Keratinocyte (primary cell): ENCODE measurements at regions not wholly inside any gene's neighbourhood (a gene's known extent, or its start where the extent isn't known, plus 50 kb on each side); places are given as distances from the start of the nearest gene placed in this dataset.

Source experiments
- DNase-seq: peaks from one replicate; pipeline ENCODE4 v3.0.0-alpha.2; 2011; ENCODE audit warnings: low read depth, missing footprints, low spot score
- FAIRE-seq: peaks from 2 replicates; lab custom pipeline; 2011; peaks lifted over from hg19 to GRCh38; lab: Jason Lieb, UNC
- H2AFZ ChIP-seq: 2 replicates; pipeline ENCODE4 v1.6.0; 2012; ENCODE audit warnings: low read length, control low read depth, inconsistent platforms; ENCODE audit not compliant: control insufficient read depth
- H3K27ac ChIP-seq: 2 replicates; pipeline ENCODE4 v1.5.1; 2011; ENCODE audit warnings: low read length; ENCODE audit not compliant: control insufficient read depth, insufficient read depth
- H3K27me3 ChIP-seq: 3 replicates; pipeline ENCODE4 v1.6.0; 2011; ENCODE audit warnings: low read length; ENCODE audit not compliant: control insufficient read depth, insufficient read depth; ENCODE audit errors: extremely low read depth
- H3K36me3 ChIP-seq, 2 experiments: 2 replicates in 1 of 2; 3 replicates in 1 of 2; pipeline ENCODE4 v1.5.1; 2011; ENCODE audit warnings: low read length in 2 of 2, mild to moderate bottlenecking in 1 of 2; ENCODE audit not compliant: control insufficient read depth in 2 of 2, insufficient read depth in 2 of 2; ENCODE audit errors: extremely low read depth in 1 of 2
- H3K4me1 ChIP-seq: 3 replicates; pipeline ENCODE4 v1.5.1; 2011; ENCODE audit warnings: low read length; ENCODE audit not compliant: control insufficient read depth, insufficient read depth; ENCODE audit errors: extremely low read depth
- H3K4me2 ChIP-seq: 3 replicates; pipeline ENCODE4 v1.6.0; 2011; ENCODE audit warnings: low read depth, low read length; ENCODE audit not compliant: control insufficient read depth, insufficient read depth; ENCODE audit errors: extremely low read depth
- H3K4me3 ChIP-seq, 3 experiments: fragments of 200-600 bp in 1 of 3; sonication (generic) in 1 of 3; 2 replicates in 2 of 3; 3 replicates in 1 of 3; pipeline ENCODE4 v1.5.1; 2011 to 2016; ENCODE audit warnings: low read length in 3 of 3, mild to moderate bottlenecking in 3 of 3, control low read depth in 2 of 3, inconsistent platforms in 1 of 3, low read depth in 1 of 3, mixed read lengths in 1 of 3, mixed run types in 1 of 3, moderate library complexity in 1 of 3; ENCODE audit not compliant: control insufficient read depth in 2 of 3, insufficient read depth in 2 of 3; ENCODE audit errors: extremely low read depth in 1 of 3
- H3K79me2 ChIP-seq: 2 replicates; pipeline ENCODE4 v1.6.0; 2012; ENCODE audit warnings: low read length; ENCODE audit not compliant: control insufficient read depth, insufficient read depth
- H3K9ac ChIP-seq: 3 replicates; pipeline ENCODE4 v1.6.0; 2011; ENCODE audit warnings: low read length; ENCODE audit not compliant: control insufficient read depth, insufficient read depth; ENCODE audit errors: extremely low read depth
- H3K9me1 ChIP-seq: 3 replicates; pipeline ENCODE4 v1.6.0; 2011; ENCODE audit warnings: low read length; ENCODE audit not compliant: control insufficient read depth, insufficient read depth; ENCODE audit errors: extremely low read depth
- H3K9me3 ChIP-seq: 2 replicates; pipeline ENCODE4 v1.5.1; 2012; ENCODE audit warnings: low read depth, low read length; ENCODE audit not compliant: control insufficient read depth
- H4K20me1 ChIP-seq: 3 replicates; pipeline ENCODE4 v1.6.0; 2011; ENCODE audit warnings: low read length; ENCODE audit not compliant: control insufficient read depth, insufficient read depth; ENCODE audit errors: extremely low read depth
- EZH2 ChIP-seq: IDR thresholded peaks from one replicate; pipeline ENCODE4 v1.6.1; 2012; ENCODE audit warnings: inconsistent platforms, mild to moderate bottlenecking, low read length, moderate library complexity
- dilution Hi-C: fragments of 300-500 bp; cut with MboI; formaldehyde crosslinking; loops from one replicate; pipeline ENCODE4 v1.7.0; 2020; ENCODE audit warnings: low sequenced_read_pairs; ENCODE audit not compliant: extremely low pct_ligation_motif_present
- TF ChIP-seq, protein P1 (sequence below), 3 experiments: IDR thresholded peaks in 1 of 3; conservative IDR thresholded peaks in 1 of 3; optimal IDR thresholded peaks in 1 of 3; 2 replicates in 2 of 3; 3 replicates in 1 of 3; pipeline versions ENCODE3 to v1.5.1; 2011; ENCODE audit warnings: low read length in 3 of 3, mild to moderate bottlenecking in 3 of 3, moderate library complexity in 2 of 3, control low read depth in 1 of 3, inconsistent platforms in 1 of 3; ENCODE audit not compliant: insufficient read depth in 2 of 3; ENCODE audit errors: extremely low read depth in 1 of 3

DNA sequence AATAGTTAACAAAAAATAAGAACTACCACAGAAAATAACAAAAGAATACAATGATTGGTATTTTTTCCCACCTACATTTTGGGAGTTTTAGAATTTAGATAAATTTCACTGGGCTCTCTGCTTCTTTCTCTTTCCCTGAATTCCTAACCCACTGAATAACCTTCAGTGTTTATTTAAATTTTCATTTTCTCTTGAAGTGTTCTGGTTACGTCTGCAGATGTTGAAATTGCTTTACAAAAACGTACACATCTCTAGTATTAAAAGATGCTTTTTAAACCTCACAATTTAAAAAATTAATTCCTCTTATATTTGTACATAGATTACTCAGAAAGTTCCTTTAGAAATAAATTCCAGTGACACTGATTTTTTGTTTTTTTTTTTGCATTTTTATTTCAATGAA, 158.7 kb upstream of the TUT7 start:
- H3K27ac ChIP-seq: no peak overlapping the region

DNA sequence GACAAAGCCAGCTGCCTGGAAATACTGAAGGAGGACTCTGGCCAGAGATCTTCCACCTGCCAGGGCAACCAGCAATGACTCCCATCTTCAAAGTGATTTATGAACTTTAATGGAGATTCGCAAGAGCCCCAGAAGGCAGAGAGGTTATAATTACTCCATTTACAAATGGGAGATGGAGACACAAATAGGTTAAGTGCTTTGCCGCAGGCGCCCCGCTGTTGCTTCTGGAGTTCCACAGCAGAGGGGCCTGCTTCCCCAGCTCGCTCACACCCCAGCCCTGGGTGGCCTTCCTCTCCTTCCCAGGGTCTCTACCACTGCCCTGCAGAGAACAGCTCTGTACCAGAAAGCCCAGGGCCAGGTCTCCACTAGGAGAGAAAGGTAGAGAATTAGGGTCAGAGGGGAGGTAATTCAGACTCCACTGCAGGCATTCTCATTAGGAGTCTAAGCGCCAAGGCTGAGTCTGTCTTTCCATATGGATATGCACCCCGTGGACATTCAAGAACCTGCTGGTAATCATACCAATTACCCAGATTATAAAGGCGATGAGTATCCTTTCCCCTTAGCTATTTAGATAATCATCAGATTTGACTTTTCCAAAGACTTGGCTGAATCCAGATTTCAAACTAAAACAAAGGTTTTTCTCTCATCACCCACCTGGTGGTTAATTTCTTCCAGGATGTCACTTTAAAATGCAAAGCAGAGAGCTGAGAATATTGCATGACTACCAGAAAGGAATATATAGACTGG, 157.6 kb upstream of the TUT7 start:
- Histone ChIP-seq H3K4me1 (no peaks in the 10 kb centered on the region), H3K36me3 (no peaks in the 10 kb centered on the region), H2AFZ (no peak overlapping the region), H3K4me2 (no peak overlapping the region), H3K9ac (no peak overlapping the region), H3K9me1 (no peaks in the 10 kb centered on the region), H3K27ac (no peak overlapping the region), H3K4me3 (no peak overlapping the region), H3K9me3 (no peaks in the 10 kb centered on the region), H4K20me1 (no peaks in the 10 kb centered on the region), H3K27me3 (no peaks in the 10 kb centered on the region), H3K79me2 (no peaks in the 10 kb centered on the region)
- TF ChIP-seq EZH2: no peak
- TF ChIP-seq, protein P1, sequence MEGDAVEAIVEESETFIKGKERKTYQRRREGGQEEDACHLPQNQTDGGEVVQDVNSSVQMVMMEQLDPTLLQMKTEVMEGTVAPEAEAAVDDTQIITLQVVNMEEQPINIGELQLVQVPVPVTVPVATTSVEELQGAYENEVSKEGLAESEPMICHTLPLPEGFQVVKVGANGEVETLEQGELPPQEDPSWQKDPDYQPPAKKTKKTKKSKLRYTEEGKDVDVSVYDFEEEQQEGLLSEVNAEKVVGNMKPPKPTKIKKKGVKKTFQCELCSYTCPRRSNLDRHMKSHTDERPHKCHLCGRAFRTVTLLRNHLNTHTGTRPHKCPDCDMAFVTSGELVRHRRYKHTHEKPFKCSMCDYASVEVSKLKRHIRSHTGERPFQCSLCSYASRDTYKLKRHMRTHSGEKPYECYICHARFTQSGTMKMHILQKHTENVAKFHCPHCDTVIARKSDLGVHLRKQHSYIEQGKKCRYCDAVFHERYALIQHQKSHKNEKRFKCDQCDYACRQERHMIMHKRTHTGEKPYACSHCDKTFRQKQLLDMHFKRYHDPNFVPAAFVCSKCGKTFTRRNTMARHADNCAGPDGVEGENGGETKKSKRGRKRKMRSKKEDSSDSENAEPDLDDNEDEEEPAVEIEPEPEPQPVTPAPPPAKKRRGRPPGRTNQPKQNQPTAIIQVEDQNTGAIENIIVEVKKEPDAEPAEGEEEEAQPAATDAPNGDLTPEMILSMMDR (optimal IDR thresholded peaks at IDR 0.05 in 1 of 3, IDR thresholded peaks at IDR 0.05 in 1 of 3, conservative IDR thresholded peaks at IDR 0.05 in 1 of 3; ENCODE audit: extremely low read depth in 1 of 3, insufficient read depth in 2 of 3, low read length in 3 of 3): no peak
- FAIRE-seq (no peak), DNase-seq (no peak)
- dilution Hi-C loops: no loop called here

More for the DNA sequence above, 158.7 kb upstream of the TUT7 start:
- dilution Hi-C loops: no loop called here
- DNase-seq (no peak), FAIRE-seq (no peak)
- Histone ChIP-seq H3K27me3 (no peaks in the 10 kb centered on the region), H4K20me1 (no peaks in the 10 kb centered on the region), H3K9me1 (no peaks in the 10 kb centered on the region), H2AFZ (no peak overlapping the region), H3K9me3 (no peaks in the 10 kb centered on the region), H3K9ac (no peak overlapping the region), H3K36me3 (no peaks in the 10 kb centered on the region), H3K4me3 (no peak overlapping the region), H3K79me2 (no peaks in the 10 kb centered on the region), H3K4me1 (no peaks in the 10 kb centered on the region), H3K4me2 (no peak overlapping the region)
- TF ChIP-seq, protein P1 (optimal IDR thresholded peaks at IDR 0.05 in 1 of 3, IDR thresholded peaks at IDR 0.05 in 1 of 3, conservative IDR thresholded peaks at IDR 0.05 in 1 of 3; ENCODE audit: extremely low read depth in 1 of 3, insufficient read depth in 2 of 3, low read length in 3 of 3): no peak
- no peak for TF ChIP-seq EZH2
